Sigmoid colon (tissue), 4 donors: ENCODE measurements at regions not wholly inside any gene's neighbourhood (a gene's known extent, or its start where the extent isn't known, plus 50 kb on each side); places are given as distances from the start of the nearest gene placed in this dataset.

Experiments
- CTCF ChIP-seq, 4 experiments: fragments of 450-650 bp in 3 of 4; fragments of 200-600 bp in 1 of 4; IDR thresholded peaks; one replicate each; pipeline ENCODE4 v1.5.1; 2016 to 2019; ENCODE audit warnings: antibody characterized with exemption in 4 of 4, mild to moderate bottlenecking in 3 of 4, moderate library complexity in 2 of 4
- EP300 ChIP-seq, 4 donors: sonication (generic); formaldehyde crosslinking; IDR thresholded peaks; one replicate each; pipeline ENCODE4 v1.6.1; 2017; ENCODE audit warnings: antibody characterized with exemption in 4 of 4
- POLR2A ChIP-seq, 2 donors: fragments of 450-650 bp; IDR thresholded peaks; one replicate each; pipeline ENCODE4 v1.6.1; 2016; ENCODE audit warnings: antibody characterized with exemption in 2 of 2, mild to moderate bottlenecking in 2 of 2, moderate library complexity in 2 of 2
- POLR2AphosphoS5 ChIP-seq, 4 donors: sonication (generic); formaldehyde crosslinking; IDR thresholded peaks; one replicate each; pipeline ENCODE4 v1.6.1; 2017; ENCODE audit warnings: antibody characterized with exemption in 4 of 4

GRCh38 chr3:40979962-40980361, 219.3 kb upstream of the CTNNB1 start:
- TF ChIP-seq POLR2A (IDR thresholded peaks at IDR 0.05) (no peak), CTCF (IDR thresholded peaks at IDR 0.05) (no peak), POLR2AphosphoS5 (IDR thresholded peaks at IDR 0.05) (no peak), EP300 (IDR thresholded peaks at IDR 0.05) (no peak)
